Muscle of leg (tissue), 3 donors: ENCODE measurements at regions not wholly inside any gene's neighbourhood (a gene's known extent, or its start where the extent isn't known, plus 50 kb on each side); places are given as distances from the start of the nearest gene placed in this dataset.

ENCODE experiments used
- DNase-seq: peaks from one replicate; pipeline ENCODE4 v3.0.0; 2013
- H3K27ac ChIP-seq: one replicate; pipeline ENCODE4 v1.5.1; 2013; ENCODE audit warnings: mild to moderate bottlenecking, low read length, control low read depth
- H3K27me3 ChIP-seq: one replicate; pipeline ENCODE4 v1.6.1; 2013; ENCODE audit warnings: low read length; ENCODE audit not compliant: control insufficient read depth, insufficient read depth
- H3K36me3 ChIP-seq: one replicate; pipeline ENCODE4 v1.6.1; 2013; ENCODE audit warnings: low read length; ENCODE audit not compliant: control insufficient read depth, insufficient read depth
- H3K4me1 ChIP-seq: one replicate; pipeline ENCODE4 v1.6.1; 2013; ENCODE audit warnings: low read length; ENCODE audit not compliant: control insufficient read depth, insufficient read depth
- H3K4me3 ChIP-seq: one replicate; pipeline ENCODE4 v1.5.1; 2013; ENCODE audit warnings: low read length, control low read depth
- H3K9me3 ChIP-seq: replicated peaks from 2 replicates; pipeline ENCODE4 v1.6.1; 2013; ENCODE audit warnings: low read depth, low read length; ENCODE audit not compliant: control insufficient read depth
- WGBS: methylation state at CpG from one replicate; pipeline ENCODE4 v1.1.5; 2013; ENCODE audit warnings: missing lambda C conversion rate; ENCODE audit not compliant: insufficient coverage; 5-methylcytosine and 5-hydroxymethylcytosine counted together

GRCh38 chr12:69092137-69092536 lies 147.2 kb upstream of the CPSF6 start:
- no peak for DNase-seq
- Histone ChIP-seq H3K36me3 (no peaks in the 10 kb centered on the region), H3K9me3 (no peaks in the 10 kb centered on the region), H3K4me1 (peaks cover 5% of the 10 kb centered on the region), H3K27ac (no peak overlapping the region), H3K27me3 (no peaks in the 10 kb centered on the region), H3K4me3 (no peak overlapping the region)
- 88% methylated on average over 2 of the region's 4 CpGs for WGBS

- DNase-seq: no peak
- H3K27me3 ChIP-seq: no peaks in the 10 kb centered on the region
- H3K4me1 ChIP-seq: peaks cover 5% of the 10 kb centered on the region
- no peaks in the 10 kb centered on the region for H3K9me3 ChIP-seq
- no peaks in the 10 kb centered on the region for H3K36me3 ChIP-seq
- no peak overlapping the region for H3K27ac ChIP-seq
- 72% methylated on average over 4 of the region's 4 CpGs for WGBS
- no peak overlapping the region for H3K4me3 ChIP-seq
These were observed 144.7 kb upstream of the CPSF6 start for GRCh38 chr12:69094606-69095216.

GRCh38 chr12:69095765-69096477 lies 143.4 kb upstream of the CPSF6 start:
- no peaks in the 10 kb centered on the region for H3K36me3 ChIP-seq
- peaks cover 5% of the 10 kb centered on the region for H3K4me1 ChIP-seq
- peak; percentile 69 for DNase-seq
- H3K27ac ChIP-seq: no peak overlapping the region
- H3K27me3 ChIP-seq: no peaks in the 10 kb centered on the region
- no peaks in the 10 kb centered on the region for H3K9me3 ChIP-seq
- H3K4me3 ChIP-seq: no peak overlapping the region
- 31% methylated on average over 6 of the region's 9 CpGs for WGBS

GRCh38 chr12:69096669-69097335 lies 142.6 kb upstream of the CPSF6 start:
- H3K4me3 ChIP-seq: no peak overlapping the region
- H3K27ac ChIP-seq: no peak overlapping the region
- no peaks in the 10 kb centered on the region for H3K27me3 ChIP-seq
- no peak for DNase-seq
- no peaks in the 10 kb centered on the region for H3K36me3 ChIP-seq
- no peaks in the 10 kb centered on the region for H3K9me3 ChIP-seq
- WGBS: 0% methylated on average over 1 of the region's 1 CpG
- H3K4me1 ChIP-seq: peaks cover 5% of the 10 kb centered on the region

GRCh38 chr12:69097619-69098368 lies 141.6 kb upstream of the CPSF6 start:
- H3K9me3 ChIP-seq: no peaks in the 10 kb centered on the region
- 40% methylated on average over 1 of the region's 6 CpGs for WGBS
- no peak overlapping the region for H3K4me3 ChIP-seq
- H3K4me1 ChIP-seq: peaks cover 5% of the 10 kb centered on the region
- H3K36me3 ChIP-seq: no peaks in the 10 kb centered on the region
- H3K27me3 ChIP-seq: no peaks in the 10 kb centered on the region
- H3K27ac ChIP-seq: no peak overlapping the region
- peak; percentile 16 for DNase-seq

- 45% methylated on average over 3 of the region's 9 CpGs for WGBS
- no peaks in the 10 kb centered on the region for H3K9me3 ChIP-seq
- no peaks in the 10 kb centered on the region for H3K27me3 ChIP-seq
- peak; percentile 23 for DNase-seq
- H3K4me3 ChIP-seq: no peak overlapping the region
- H3K36me3 ChIP-seq: no peaks in the 10 kb centered on the region
- H3K4me1 ChIP-seq: peaks cover 5% of the 10 kb centered on the region
- H3K27ac ChIP-seq: no peak overlapping the region
These were observed 140.1 kb upstream of the CPSF6 start for GRCh38 chr12:69099201-69099837.

GRCh38 chr12:69101505-69101904 lies 137.9 kb upstream of the CPSF6 start:
- WGBS: 76% methylated on average over 4 of the region's 4 CpGs
- no peak for DNase-seq
- H3K4me1 ChIP-seq: no peaks in the 10 kb centered on the region

GRCh38 chr12:69102856-69103255 lies 136.5 kb upstream of the CPSF6 start:
- no peak overlapping the region for H3K4me3 ChIP-seq
- H3K27me3 ChIP-seq: no peaks in the 10 kb centered on the region
- H3K9me3 ChIP-seq: no peaks in the 10 kb centered on the region
- no peaks in the 10 kb centered on the region for H3K36me3 ChIP-seq
- no peaks in the 10 kb centered on the region for H3K4me1 ChIP-seq
- WGBS: 80% methylated on average over 1 of the region's 3 CpGs
- H3K27ac ChIP-seq: no peak overlapping the region
- peak; percentile 72 for DNase-seq

More at GRCh38 chr12:69101505-69101904, 137.9 kb upstream of the CPSF6 start:
- Histone ChIP-seq H3K36me3 (no peaks in the 10 kb centered on the region), H3K9me3 (no peaks in the 10 kb centered on the region), H3K27me3 (no peaks in the 10 kb centered on the region), H3K27ac (no peak overlapping the region), H3K4me3 (no peak overlapping the region)

GRCh38 chr12:69105101-69105962 lies 134.0 kb upstream of the CPSF6 start:
- H3K36me3 ChIP-seq: no peaks in the 10 kb centered on the region
- H3K4me3 ChIP-seq: no peak overlapping the region
- no peaks in the 10 kb centered on the region for H3K27me3 ChIP-seq
- H3K9me3 ChIP-seq: no peaks in the 10 kb centered on the region
- H3K4me1 ChIP-seq: no peaks in the 10 kb centered on the region
- no peak for DNase-seq
- 75% methylated on average over 1 of the region's 3 CpGs for WGBS
- H3K27ac ChIP-seq: no peak overlapping the region
